CD4-positive, alpha-beta T cell treated with Interleukin-4 for 4 hours (primary cell): ENCODE measurements at regions not wholly inside any gene's neighbourhood (a gene's known extent, or its start where the extent isn't known, plus 50 kb on each side); places are given as distances from the start of the nearest gene placed in this dataset.
A peak's percentile ranks its signal among the peaks of the same experiment; 100 is the strongest.
"Not testable (repeated sequence)": the region's sequence is repeated elsewhere in the genome, so short reads cannot be mapped to it uniquely, and the experiment has no call there.

Experiments used
- DNase-seq: peaks from one replicate; pipeline ENCODE4 v3.0.0-alpha.2; 2020

DNA sequence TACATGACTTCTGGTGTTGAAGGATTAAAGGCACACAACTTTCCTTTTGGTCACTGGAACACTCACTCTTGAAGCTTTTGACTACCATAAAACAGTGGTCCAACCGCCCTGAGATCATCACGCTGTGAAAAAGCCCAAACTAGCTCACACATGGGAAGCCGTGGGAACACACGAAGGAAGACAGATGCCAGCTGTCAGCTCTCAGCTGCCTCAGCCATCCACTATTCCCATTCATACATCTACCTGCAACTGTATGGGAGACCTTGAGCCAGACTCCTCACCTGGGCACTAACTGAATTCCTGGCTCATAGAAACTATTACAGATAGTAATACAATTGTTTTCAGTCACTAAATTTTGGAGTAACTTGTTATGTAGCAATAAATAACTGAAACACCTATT lies 246.1 kb downstream of the MSX2 start:
- DNase-seq, result no peak

DNA sequence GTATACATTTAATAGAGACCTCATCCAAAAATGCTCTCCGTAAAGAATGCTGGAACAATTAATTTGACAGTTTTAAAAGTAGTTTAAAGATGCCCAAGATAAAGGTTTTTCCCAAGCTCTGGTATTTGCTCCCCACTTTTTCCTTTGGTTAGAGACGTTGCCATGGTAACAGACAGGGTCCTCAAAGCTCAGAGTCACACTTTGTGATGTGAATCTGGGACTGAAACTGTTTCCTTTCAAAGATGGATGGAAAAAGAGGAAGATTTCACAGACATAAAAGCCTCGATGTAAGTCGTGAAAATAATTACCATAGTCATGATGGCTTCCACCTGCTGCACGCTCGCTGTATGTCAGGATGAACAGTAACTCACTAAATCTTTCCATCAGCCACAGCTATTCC lies 229.5 kb downstream of the MSX2 start:
- DNase-seq, result no peak

DNA sequence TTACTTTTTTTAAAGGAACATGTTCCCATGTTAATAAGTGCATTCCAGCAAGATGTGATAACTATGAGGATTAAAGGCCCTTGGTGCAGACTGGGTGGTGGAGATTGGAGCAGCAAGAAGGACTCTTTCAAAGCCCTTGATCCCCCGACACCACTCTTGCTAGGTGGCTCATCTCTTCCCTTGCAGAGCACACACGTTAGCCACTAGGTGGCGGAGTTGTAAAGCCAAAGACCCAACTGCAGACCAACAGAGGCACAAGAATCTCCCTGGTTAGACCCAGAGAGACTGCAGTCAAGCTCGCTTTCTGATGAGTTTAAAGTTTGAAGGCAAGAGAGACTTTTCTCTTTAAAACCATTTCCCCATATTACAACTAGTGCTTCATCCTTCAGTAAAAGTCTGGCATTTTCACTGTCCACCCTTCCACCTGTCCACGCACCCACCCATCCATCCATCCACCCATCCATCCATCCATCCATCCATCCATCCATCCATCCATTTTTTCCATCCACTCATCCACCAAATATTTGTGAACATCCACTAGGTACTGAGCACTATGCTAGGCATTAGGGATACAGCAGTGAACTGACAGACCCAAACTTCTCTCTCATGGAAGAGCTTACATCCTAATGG lies 226.9 kb downstream of the MSX2 start:
- DNase-seq, result peak; percentile 49

DNA sequence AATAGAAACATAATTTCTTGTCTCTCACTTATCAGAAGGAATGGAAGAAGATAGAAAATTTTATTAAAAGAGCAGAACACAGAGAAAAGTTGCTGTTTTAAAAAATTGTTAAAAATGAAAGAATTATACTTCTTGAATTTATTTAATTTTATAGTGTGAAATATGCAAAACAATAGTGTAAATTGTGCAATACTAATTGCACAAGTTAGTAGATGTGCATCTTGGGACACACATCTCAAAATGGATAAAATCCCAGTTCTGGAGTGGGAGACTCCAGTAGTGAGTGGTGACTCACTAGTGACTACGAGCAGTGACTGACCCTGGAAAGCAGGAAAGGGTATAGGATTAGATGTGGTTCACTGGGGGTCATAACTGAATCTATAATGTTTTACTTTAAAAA lies 223.2 kb downstream of the MSX2 start:
- DNase-seq, result no peak

DNA sequence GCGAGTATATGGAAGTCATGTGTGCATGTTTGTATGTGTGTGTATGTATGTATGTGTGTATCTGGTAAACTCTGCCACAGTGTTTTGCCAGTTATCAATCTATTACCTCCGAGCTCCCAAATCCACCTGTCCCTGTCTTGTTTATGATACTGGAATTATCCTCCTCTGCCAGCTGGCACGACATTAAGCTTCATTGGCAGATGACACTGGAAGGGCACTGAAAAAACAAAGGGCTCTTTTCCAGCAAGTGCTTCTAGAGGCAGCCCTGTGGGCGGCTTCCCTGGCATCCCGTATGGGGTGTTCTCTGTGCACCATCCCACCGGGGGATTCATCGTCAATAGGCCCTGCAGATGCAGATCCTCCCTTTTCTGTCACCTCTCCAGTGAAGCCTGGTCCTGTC lies 221.5 kb downstream of the MSX2 start:
- DNase-seq, result no peak

DNA sequence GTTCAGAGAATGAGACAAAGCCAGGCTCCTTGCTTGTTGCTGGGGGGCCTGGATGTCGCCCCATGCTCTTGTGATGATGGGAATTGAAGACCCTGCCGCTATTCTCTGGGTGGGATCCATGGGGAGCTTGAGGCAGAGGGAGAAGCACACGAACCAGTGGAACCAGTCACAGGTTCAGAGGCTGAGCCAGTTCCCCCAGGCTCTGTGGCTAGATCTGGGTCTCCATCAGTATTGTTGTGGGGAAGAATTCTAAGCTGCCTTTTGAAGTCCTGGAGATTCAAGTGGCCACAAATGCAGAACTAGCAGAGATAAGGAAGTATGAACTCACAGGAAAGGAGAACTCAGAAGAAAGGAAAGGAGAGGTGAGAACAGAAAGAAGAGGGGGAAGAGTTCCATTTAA lies 219.4 kb downstream of the MSX2 start:
- DNase-seq, result no peak

DNA sequence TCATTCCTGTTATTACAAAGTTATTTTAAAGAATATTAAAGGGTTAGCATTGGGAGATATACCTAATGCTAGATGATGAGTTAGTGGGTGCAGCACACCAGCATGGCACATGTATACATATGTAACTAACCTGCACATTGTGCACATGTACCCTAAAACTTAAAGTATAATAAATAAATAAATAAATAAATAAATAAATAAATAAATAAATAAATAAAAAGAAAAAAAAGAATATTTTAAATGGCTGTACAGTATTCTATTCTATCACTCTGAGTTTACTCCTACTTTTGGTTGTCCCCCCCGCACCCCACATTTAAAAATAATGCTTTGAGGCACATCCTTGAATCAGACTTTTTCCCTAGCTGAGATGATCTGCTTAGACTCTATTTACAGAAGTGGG lies 218.6 kb downstream of the MSX2 start:
- DNase-seq, result not testable (repeated sequence)

DNA sequence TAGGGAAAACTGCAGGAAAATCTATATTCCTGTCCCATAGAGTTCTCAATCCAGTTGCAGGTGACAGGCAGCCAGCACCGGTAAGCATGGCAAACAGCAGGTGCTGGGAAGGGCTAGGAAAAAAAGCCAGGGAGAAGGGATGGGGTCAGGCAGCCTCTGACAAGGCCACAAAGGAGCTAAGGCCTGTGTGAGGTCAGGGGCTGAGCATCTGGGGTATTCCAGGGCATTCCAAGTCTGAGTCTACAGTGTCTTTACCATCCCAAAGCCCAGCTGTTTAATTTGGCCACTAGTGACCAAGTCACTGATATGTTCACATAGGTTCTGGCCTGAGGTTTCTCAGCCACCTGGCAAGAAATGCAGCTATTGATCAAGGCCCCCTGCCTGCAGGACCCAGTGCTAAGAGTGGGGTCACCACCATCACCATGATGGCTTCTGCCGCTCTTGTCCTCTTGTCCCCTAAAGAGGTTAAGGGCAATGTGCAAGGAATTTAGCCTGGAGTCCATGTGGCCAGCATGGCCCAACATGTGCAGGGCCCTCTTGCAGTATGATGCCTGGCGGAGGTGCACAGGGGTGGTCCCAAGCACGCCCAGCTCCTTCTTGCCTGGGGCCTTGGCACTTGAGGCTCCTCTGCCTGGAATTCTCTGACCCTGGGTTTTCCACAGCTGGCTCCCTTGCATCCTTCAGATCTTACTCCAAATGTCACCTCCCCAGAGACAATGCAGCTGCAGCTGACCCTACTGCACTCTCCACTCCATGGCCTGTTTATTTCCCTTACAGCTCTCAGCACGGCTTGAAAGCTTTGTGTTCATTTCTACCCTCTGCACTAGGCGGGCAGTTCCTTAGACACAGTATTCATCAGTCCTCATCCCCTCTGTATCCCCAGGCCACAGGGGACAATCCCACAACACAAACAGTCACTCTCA lies 213.1 kb downstream of the MSX2 start:
- no peak for DNase-seq

DNA sequence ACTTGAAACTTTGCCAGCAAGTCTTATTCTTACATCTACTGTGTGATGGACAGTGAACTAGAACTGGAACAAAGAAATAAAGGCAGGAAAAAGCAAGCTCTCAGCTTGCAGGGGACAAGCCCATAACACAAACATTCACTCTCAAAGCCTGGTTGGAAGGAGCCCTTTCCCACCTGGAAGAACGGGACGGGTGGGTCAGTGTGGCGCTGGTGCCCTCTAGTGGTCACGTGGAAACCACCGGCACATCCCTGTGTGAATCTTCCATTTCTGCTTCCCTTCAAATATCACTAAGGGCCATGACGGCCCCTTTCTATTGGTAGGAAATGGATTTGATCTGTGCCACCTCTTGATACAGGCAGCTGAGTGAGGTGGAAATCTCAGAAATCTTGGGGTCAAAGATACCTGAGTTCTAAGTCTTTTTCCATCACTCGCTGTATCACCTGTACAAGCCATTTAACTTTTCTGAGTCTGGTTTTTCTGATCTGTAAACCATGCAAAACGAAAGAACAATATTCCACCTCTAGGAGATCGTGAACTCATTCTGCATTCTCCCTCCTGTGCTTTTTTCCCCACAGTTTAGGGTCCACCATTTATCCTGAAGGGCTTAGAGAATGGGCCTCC lies 211.6 kb downstream of the MSX2 start:
- DNase-seq, result peak; percentile 11

DNA sequence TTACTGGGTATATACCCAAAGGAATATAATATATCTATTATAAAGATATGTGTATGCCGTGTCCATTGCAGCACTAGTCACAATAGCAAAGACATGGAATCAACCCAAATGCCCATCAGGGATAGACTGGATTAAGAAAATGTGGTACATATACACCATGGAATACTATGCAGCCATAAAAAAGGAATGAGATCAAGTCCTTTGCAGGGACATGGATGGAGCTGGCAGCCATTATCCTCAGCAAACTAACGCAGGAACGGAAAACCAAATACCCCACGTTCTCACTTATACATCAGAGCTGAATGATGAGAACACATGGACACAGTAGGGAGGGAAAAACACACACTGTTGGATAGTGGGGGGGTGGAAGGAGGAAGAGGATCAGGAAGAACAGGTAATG lies 206.7 kb downstream of the MSX2 start:
- DNase-seq, result not testable (repeated sequence)

DNA sequence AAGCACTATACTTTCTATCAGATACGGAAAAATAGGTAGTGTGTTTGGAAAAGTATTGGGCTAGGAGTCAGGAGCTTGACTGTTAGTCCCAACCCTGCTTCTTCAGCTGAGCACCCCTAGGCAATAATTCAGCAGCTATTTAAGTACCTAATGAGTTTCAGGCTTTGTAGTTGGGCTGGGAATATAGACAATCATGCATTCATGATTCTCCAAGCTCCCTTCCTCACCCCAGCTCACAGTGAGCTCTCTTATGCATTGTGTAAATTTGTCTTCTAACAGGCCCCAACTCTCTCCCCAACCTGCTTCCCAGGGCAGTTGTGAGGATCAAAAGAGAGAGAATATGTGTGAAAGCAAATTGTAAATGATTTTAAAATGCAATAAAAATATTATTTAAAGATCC lies 201.2 kb downstream of the MSX2 start:
- no peak for DNase-seq

DNA sequence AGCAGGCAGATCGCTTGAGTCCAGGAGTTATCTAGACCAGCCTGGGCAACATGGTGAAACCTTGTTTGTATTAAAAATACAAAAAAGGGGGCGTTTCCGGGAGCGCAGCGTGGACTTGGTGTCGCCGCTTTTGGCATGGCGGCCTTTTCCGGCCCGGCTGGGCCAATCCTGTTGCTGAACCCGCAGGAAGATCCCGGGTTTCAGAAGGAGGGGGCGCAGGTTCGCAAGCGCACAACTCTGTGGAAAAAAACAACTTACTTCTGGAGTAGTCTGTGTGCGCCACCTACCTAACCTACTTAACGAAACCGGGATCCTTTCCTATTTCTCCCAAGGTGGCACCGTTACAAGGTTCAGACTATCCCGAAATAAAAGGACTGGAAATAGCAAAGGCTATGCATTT lies 198.6 kb downstream of the MSX2 start:
- no peak for DNase-seq

DNA sequence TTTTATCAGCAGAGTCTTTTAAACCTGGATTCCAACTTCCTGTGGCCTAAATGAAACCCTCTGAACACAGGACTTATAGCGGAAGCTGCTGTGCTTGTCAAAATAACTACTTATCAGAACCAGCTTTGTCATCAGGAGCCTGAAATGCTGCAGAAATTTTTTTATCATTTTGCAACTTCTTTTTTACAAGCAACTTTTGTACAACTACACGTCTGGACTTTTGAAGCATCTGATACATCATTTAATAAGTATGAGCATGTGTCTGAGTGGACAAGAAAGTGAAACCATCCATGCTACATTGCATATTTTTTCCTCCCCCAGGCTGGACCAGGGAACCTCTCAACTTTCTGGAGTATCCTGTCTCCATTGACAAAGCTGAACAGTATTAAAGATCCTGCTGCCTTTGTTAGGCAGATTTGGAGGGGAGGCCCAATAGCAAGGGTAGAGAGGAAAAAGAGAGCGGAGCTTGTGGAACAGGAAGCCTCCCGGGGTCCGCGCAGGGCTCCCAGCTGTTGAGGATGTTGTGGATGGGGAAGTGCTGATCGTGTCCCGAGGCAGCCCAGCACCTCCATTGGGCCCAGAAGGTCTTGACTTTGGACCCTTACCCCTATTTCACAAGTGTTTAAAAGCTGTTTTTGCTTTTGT lies 196.6 kb downstream of the MSX2 start:
- DNase-seq, result no peak

DNA sequence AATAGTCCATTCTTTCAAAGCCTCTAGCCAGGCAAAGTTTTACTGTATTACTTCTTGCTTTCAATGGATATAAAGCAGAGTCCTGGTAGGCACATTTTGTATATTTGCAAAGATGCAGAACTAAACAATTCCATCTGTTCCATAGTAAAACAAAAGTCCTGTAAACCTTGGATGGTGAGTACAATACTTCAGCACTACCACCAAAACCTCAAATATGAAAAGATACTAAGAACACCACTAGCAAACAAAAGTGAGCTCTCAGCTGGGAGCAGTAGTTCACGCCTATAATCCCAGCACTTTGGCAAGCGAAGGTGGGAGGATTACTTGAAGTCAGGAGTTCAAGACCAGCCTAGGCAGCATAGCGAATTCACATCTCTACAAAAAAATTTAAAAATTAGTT lies 195.0 kb downstream of the MSX2 start:
- DNase-seq, result no peak

DNA sequence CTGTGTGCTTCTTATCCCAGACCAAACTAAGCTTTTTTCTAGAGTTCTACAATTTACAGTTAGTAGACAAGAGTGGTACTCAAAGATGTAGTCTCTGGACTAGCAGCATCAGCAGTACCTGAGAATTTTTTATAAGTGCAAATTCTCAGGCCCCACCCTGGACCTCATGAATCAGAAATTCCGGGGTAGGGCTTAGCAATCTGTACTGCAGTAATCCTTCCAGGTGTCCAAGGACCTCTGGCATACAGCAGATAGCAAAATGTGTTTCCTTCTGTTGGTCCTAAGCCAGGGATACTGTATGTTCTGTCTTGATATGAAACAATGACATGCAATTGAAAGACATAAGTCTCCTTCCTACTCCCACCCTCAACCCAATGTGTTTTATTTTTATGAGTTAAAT lies 194.3 kb downstream of the MSX2 start:
- DNase-seq, result no peak

DNA sequence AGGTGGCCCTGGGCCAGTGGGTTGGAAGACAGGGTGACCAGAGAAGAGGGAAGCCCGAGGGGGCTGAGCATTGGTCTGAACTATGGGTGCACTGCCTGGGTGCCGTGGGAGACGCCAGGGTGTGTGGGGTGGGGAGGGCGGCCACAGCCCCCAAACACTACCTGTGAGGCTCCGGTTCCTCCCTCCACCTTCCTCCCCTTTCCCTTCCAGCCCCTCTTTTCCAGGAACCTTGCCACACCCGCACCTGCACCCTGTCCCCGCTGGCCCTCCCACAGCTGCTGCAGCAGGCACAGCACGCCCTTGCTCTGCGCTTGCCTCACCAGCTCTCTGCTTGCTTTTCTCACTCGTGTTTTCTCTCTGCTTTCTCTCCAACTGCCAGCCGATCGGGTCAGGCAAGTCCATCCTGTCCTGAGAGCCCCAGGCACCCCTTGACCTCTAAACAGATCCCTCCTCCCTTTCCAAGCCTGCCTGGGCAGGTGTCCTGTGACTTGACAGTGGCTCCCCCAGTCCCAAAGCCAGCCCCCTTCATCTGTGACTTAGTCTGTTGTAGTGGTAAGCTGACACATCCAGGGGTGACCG lies 193.7 kb downstream of the MSX2 start:
- DNase-seq, result no peak

DNA sequence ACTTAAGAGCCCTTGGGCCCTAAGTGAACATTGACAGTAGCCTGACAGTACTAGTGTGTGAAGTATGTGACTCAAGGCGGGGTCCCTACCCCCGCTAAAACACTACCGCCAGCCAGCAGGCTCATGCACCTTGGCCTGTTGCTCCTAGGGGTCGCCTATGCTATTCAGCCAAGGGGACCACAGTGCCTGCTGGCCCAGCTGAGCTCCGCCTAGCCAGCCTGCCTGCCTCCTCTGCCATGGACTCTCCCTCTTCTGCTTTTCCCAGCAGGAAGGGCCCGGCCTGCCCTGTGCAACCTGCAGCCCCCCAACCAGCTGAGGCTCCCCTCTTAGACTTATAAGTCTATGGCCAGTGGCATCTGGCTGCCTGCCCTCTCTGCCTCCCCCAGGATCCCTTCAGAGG lies 193.1 kb downstream of the MSX2 start:
- DNase-seq, result not testable (repeated sequence)

DNA sequence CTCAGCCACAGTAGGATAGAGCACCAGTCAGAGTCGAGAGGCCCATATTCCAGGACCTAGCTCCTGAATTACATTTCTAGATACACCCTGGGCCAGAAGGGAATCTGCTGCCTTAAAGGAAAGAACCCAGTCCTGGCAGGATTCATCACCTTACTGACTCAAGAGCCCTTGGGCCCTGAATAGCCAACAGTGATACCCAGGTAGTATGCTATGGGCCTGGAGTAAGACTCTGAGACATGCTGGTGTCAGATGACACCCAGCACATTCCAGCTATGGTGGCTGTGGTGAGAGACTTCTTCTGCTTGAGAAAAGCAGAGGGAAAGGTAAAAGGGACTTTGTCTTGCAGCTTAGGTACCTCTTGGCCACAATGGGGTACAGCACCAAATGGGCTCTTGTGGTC lies 192.5 kb downstream of the MSX2 start:
- not testable (repeated sequence) for DNase-seq

DNA sequence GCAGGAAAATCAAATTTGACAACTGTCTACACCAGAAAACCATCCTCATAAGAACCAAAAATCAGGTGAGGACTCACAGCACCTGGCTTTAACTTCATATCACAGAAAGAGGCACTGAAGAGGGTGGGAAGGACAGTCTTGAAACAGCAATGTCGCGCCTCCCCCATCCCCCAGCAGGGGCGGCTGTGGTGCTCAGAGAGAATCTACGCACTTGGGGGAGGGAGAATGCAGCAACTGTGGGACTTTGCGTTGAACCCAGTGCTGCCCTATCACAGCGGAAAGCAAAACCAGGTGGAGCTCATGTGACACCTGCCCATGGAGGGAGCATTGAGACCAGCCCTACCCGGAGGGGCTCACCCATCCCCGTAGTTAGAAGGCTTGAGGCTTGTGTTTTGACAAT lies 191.8 kb downstream of the MSX2 start:
- no peak for DNase-seq

DNA sequence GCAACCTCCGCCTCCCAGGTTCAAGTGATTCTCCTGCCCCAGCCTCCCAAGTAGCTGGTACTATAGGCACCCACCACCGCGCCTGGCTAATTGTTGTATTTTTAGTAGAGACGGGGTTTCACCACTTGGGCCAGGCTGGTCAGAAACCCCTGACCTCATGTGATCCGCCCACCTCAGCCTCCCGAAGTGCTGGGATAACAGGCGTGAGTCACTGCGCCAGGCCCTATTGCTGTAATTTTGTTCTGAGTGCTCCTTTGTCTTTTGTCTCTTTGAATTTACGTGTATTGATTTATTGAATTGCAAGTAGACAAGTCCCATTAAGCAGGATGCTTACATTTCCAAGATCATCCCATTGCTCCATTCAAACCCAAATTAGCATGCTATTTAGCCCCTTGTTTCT lies 186.7 kb downstream of the MSX2 start:
- no peak for DNase-seq

DNA sequence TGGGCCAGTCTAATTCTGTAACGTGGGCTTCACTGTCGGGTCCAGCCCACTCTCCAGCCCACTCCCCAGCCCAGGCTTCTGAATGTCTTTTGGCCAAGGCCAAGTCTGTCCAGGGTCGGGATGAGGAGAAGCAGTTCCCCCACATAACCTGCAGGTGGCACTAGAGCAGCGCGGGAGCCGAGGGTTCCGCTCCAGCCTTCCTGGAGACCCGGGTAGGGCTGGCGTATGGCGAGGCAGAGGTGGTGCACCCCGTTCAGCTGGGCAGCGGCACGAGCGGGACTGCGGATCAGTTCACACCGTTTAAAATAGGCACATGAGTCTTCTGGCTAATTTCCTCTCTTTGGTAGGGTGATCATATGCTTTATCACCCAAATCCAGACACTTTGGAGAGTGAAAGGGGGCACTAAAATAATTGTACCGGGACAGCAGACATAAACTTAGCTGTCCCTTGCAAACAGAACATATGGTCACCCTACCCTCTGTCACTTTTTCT lies 185.9 kb downstream of the MSX2 start:
- DNase-seq, result peak; percentile 30

DNA sequence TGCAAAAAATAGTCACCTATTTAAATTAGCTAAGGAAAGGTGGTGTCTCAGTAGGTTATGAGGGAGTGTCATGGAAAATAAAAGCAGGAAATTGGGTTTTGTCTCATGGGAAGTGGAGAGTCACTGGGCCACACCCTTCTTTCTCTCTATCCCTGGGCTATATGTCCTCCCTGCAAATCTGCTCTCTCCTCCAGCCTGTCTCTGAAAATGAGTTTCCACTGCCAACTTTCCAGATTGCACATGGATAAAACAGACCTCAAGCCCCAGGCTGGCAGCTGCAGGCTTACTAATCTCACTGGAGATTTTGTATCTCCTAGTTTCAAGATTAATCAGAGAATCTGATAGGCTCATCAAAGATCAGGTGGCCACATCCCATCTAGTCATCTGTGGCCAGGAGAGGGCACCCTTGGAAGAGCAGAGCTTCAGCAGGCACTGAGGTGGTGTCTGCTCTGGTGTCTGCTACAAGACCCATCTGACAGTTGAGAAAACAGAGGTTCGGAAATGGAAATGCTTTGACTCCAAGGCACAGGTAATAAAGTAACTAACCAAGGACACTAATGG lies 178.9 kb downstream of the MSX2 start:
- no peak for DNase-seq

DNA sequence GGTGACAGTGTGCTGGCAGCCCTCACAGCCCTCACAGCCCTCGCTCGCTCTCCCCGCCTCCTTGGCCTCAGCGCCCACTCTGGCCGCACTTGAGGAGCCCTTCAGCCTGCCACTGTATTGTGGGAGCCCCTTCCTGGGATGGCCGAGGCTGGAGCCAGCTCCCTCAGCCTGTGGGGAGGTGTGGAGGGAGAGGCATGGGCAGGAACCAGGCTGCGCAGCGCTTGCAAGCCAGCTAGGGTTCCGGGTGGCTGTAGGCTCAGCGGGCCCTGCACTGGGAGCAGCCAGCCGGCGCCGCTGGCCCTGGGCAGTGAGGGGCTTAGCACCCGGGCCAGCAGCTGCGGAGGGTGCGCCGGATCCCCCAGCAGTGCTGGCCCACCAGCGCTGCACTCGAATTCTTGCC lies 177.0 kb downstream of the MSX2 start:
- no peak for DNase-seq
